ENCODE measurements at regions not wholly inside any gene's neighbourhood (a gene's known extent, or its start where the extent isn't known, plus 50 kb on each side); places are given as distances from the start of the nearest gene placed in this dataset.

GRCh38 chr2:6590442-6590841, 275.3 kb downstream of the CMPK2 start:
- H3K4me3 ChIP-seq (replicated peaks in 1 of 2; ENCODE audit: low read depth in 2 of 2, low read length in 2 of 2), result no peak overlapping the region
- no peak for TF ChIP-seq CTCF (IDR thresholded peaks at IDR 0.05; ENCODE audit: low read depth, low read length)
- DNase-seq (ENCODE audit: low read depth in 2 of 2), result no peak

GRCh38 chr2:6602471-6602870, 263.2 kb downstream of the CMPK2 start:
- DNase-seq (ENCODE audit: low read depth in 2 of 2), result no peak
- no peak overlapping the region for H3K4me3 ChIP-seq (replicated peaks in 1 of 2; ENCODE audit: low read depth in 2 of 2, low read length in 2 of 2)
- TF ChIP-seq CTCF (IDR thresholded peaks at IDR 0.05; ENCODE audit: low read depth, low read length), result no peak

GRCh38 chr2:6605836-6606505, 259.7 kb downstream of the CMPK2 start:
- no peak for TF ChIP-seq CTCF (IDR thresholded peaks at IDR 0.05; ENCODE audit: low read depth, low read length)
- no peak overlapping the region for H3K4me3 ChIP-seq (replicated peaks in 1 of 2; ENCODE audit: low read depth in 2 of 2, low read length in 2 of 2)
- DNase-seq (ENCODE audit: low read depth in 2 of 2), result no peak

- no peak overlapping the region for H3K4me3 ChIP-seq (replicated peaks in 1 of 2; ENCODE audit: low read depth in 2 of 2, low read length in 2 of 2)
- no peak for TF ChIP-seq CTCF (IDR thresholded peaks at IDR 0.05; ENCODE audit: low read depth, low read length)
- no peak for DNase-seq (ENCODE audit: low read depth in 2 of 2)
These were observed 247.9 kb downstream of the CMPK2 start for GRCh38 chr2:6617794-6618193.

GRCh38 chr2:6618201-6618600, 247.5 kb downstream of the CMPK2 start:
- DNase-seq (ENCODE audit: low read depth in 2 of 2), result no peak
- H3K4me3 ChIP-seq (replicated peaks in 1 of 2; ENCODE audit: low read depth in 2 of 2, low read length in 2 of 2), result no peak overlapping the region
- no peak for TF ChIP-seq CTCF (IDR thresholded peaks at IDR 0.05; ENCODE audit: low read depth, low read length)

- DNase-seq (ENCODE audit: low read depth in 2 of 2), result no peak
- H3K4me3 ChIP-seq (replicated peaks in 1 of 2; ENCODE audit: low read depth in 2 of 2, low read length in 2 of 2), result no peak overlapping the region
These were observed 242.0 kb downstream of the CMPK2 start for GRCh38 chr2:6623746-6624145.

More at GRCh38 chr2:6623746-6624145, 242.0 kb downstream of the CMPK2 start:
- TF ChIP-seq CTCF (IDR thresholded peaks at IDR 0.05; ENCODE audit: low read depth, low read length), result no peak

All from cardiac fibroblast (primary cell).